ENCODE measurements at regions not wholly inside any gene's neighbourhood (a gene's known extent, or its start where the extent isn't known, plus 50 kb on each side); places are given as distances from the start of the nearest gene placed in this dataset.

- TF ChIP-seq EP300 (IDR thresholded peaks at IDR 0.05; ENCODE audit: borderline replicate concordance in 1 of 2, low read depth in 1 of 2, low read length in 1 of 2) (no peak), TAF1 (IDR thresholded peaks at IDR 0.05; ENCODE audit: borderline replicate concordance, low read depth, low read length) (no peak), REST (IDR thresholded peaks at IDR 0.05; ENCODE audit: low read depth, low read length) (no peak)
These were observed 66.8 kb upstream of the NCK2 start for GRCh38 chr2:105677901-105678300.

All from SK-N-SH (cell line).